Heart right ventricle (tissue), 16 donors: ENCODE measurements at regions not wholly inside any gene's neighbourhood (a gene's known extent, or its start where the extent isn't known, plus 50 kb on each side); places are given as distances from the start of the nearest gene placed in this dataset.

Source experiments
- ATAC-seq, 8 donors: fragments of 200-7000 bp; cut with Tn5 transposase; one replicate each; pipeline ENCODE4 v1.9.1; 2020; ENCODE audit warnings: mild to moderate bottlenecking in 8 of 8, moderate library complexity in 8 of 8, moderate number of reproducible peaks in 1 of 8
- DNase-seq, 2 donors: peaks; one replicate each; pipeline ENCODE4 v3.0.0-alpha.2; 2020
- H3K27ac ChIP-seq, 10 donors: fragments of 200-600 bp; sonication (generic) in 2 of 10; one replicate each; pipeline versions ENCODE4 v1.5.0 to v1.8.0; 2020 to 2022; ENCODE audit warnings: mild to moderate bottlenecking in 3 of 10
- H3K27me3 ChIP-seq, 7 donors: fragments of 200-600 bp; one replicate each; pipeline ENCODE4 v1.8.0; 2021 to 2022; ENCODE audit warnings: mild to moderate bottlenecking in 2 of 7
- H3K36me3 ChIP-seq, 9 donors: fragments of 200-600 bp; sonication (generic) in 1 of 9; one replicate each; pipeline versions ENCODE4 v1.5.0 to v1.8.0; 2020 to 2022; ENCODE audit warnings: mild to moderate bottlenecking in 2 of 9
- H3K4me1 ChIP-seq, 9 donors: fragments of 200-600 bp; sonication (generic) in 1 of 9; one replicate each; pipeline versions ENCODE4 v1.5.0 to v1.8.0; 2020 to 2022; ENCODE audit warnings: mild to moderate bottlenecking in 4 of 9
- H3K4me3 ChIP-seq, 10 donors: fragments of 200-600 bp; sonication (generic) in 2 of 10; one replicate each; pipeline versions ENCODE4 v1.5.0 to v1.8.0; 2020 to 2022; ENCODE audit warnings: mild to moderate bottlenecking in 7 of 10, moderate library complexity in 2 of 10
- H3K9me3 ChIP-seq, 11 donors: fragments of 200-600 bp in 10 of 11; sonication (generic) in 2 of 11; one replicate each; pipeline versions ENCODE4 v1.5.0 to v1.8.0; 2013 to 2022; ENCODE audit warnings: mild to moderate bottlenecking in 2 of 11, control low read depth in 1 of 11, moderate library complexity in 1 of 11
- CTCF ChIP-seq, 9 donors: fragments of 200-600 bp; sonication (generic) in 2 of 9; IDR thresholded peaks; one replicate each; pipeline versions ENCODE4 v1.5.0 to v1.8.0; 2021 to 2022; ENCODE audit warnings: antibody characterized with exemption in 9 of 9, mild to moderate bottlenecking in 5 of 9, moderate library complexity in 1 of 9
- WGBS, 2 donors: extraction: QIAGEN DNeasy Blood & Tissue Kit; methylation state at CpG; one replicate each; pipeline ENCODE4 v1.1.7; 2013; ENCODE audit warnings: inconsistent platforms in 1 of 2; 5-methylcytosine and 5-hydroxymethylcytosine counted together
- intact Hi-C, 10 donors: fragments of 100-400 bp; cut with DNase I; formaldehyde crosslinking; loops; one replicate each; pipeline versions ENCODE4 v1.11.1 to v1.14.2; 2022
- donor health status: Arrhythmogenic right ventricular cardiomyopathy.
- donor health status: ischemic (EF 13 %, LVEDD 7.1; RV severe dilation, severe dysfunction).
- donor health status: healthy with polysubstance abuse.
- donor health status: DM: no; HTN: yes; CAD: no.
- donor health status: DM: no; HTN: no; CAD: no.
- donor health status: ischemic (EF 25% LVEDD 6.9; RV normal size, moderate dysfunction).
- donor health status: ischemic (EF 25% LVEDD 5.7; RV mildly dilated, moderate dysfunction).
- donor health status: healthy.
- donor health status: DM: yes; HTN: yes; CAD: no.
- donor health status: Ischemic cardiomyopathy.
- donor health status: ischemic (EF 35%, LVEDD 5.7; RV mildly dilated, moderate dysfunction).
- donor health status: nonischemic (EF 11% LVEDD 7.7; RV severe dilation, severe dysfunction).
- donor health status: DM: yes; HTN: yes; CAD: no.
- donor health status: PGD.
- donor health status: ischemic (EF 29% LVEDD 5.4; RV normal size, mild dysfunction).
- donor health status: nonischemic (EF 23%, LVEDD 6.1; RV moderate dilation, normal function).

- 58 to 59% methylated on average over 1 of the region's 1 CpG for WGBS, 2 donors
- no peak overlapping the region for H3K27ac ChIP-seq
- no peak for ATAC-seq
- TF ChIP-seq CTCF (IDR thresholded peaks at IDR 0.05): no peak
- no peaks in the 10 kb centered on the region for H3K27me3 ChIP-seq
- H3K9me3 ChIP-seq: peaks cover 0 to 7% (median 0%) of the 10 kb centered on the region in 11 donors
- no peaks in the 10 kb centered on the region for H3K4me1 ChIP-seq
- H3K4me3 ChIP-seq: no peak overlapping the region
- intact Hi-C loops: no loop called here
- no peaks in the 10 kb centered on the region for H3K36me3 ChIP-seq
- no peak for DNase-seq
Observed at GRCh38 chrX:6906608-6907007, 240.9 kb upstream of the STS start.

- Histone ChIP-seq H3K27ac (no peak overlapping the region), H3K27me3 (no peaks in the 10 kb centered on the region), H3K4me1 (no peaks in the 10 kb centered on the region), H3K36me3 (no peaks in the 10 kb centered on the region), H3K4me3 (no peak overlapping the region), H3K9me3 (peaks cover 0 to 7% (median 0%) of the 10 kb centered on the region in 11 donors)
- DNase-seq (no peak), ATAC-seq (no peak)
- TF ChIP-seq CTCF (IDR thresholded peaks at IDR 0.05): no peak
- intact Hi-C loops: no loop called here
- 70 to 85% methylated on average over 5 of the region's 5 CpGs for WGBS, 2 donors
Observed at GRCh38 chrX:6904156-6904555, 243.4 kb upstream of the STS start.

- ATAC-seq (no peak), DNase-seq (no peak)
- H3K27ac ChIP-seq: no peak overlapping the region
- 43 to 53% methylated on average over 3 of the region's 3 CpGs for WGBS, 2 donors
- no peaks in the 10 kb centered on the region for H3K9me3 ChIP-seq
- H3K36me3 ChIP-seq: no peaks in the 10 kb centered on the region
- intact Hi-C loops: no loop called here
- H3K27me3 ChIP-seq: no peaks in the 10 kb centered on the region
- H3K4me1 ChIP-seq: no peaks in the 10 kb centered on the region
- no peak for TF ChIP-seq CTCF (IDR thresholded peaks at IDR 0.05)
- no peak overlapping the region for H3K4me3 ChIP-seq
Observed at GRCh38 chrX:6898371-6898770, 249.1 kb upstream of the STS start.

GRCh38 chrX:6891404-6891803 lies 256.1 kb upstream of the STS start:
- ATAC-seq (no peak), DNase-seq (no peak)
- H3K9me3 ChIP-seq: peaks cover 0 to 3% (median 0%) of the 10 kb centered on the region in 11 donors
- no peaks in the 10 kb centered on the region for H3K36me3 ChIP-seq
- H3K4me1 ChIP-seq: no peaks in the 10 kb centered on the region
- no peak overlapping the region for H3K4me3 ChIP-seq
- H3K27me3 ChIP-seq: no peaks in the 10 kb centered on the region
- intact Hi-C loops: no loop called here
- 73 to 91% methylated on average over 1 of the region's 1 CpG for WGBS, 2 donors
- no peak overlapping the region for H3K27ac ChIP-seq
- no peak for TF ChIP-seq CTCF (IDR thresholded peaks at IDR 0.05)
